Thoracic aorta (tissue), 2 donors: ENCODE measurements at regions not wholly inside any gene's neighbourhood (a gene's known extent, or its start where the extent isn't known, plus 50 kb on each side); places are given as distances from the start of the nearest gene placed in this dataset.

ENCODE experiments used
- ATAC-seq: fragments of 150-250 bp; one replicate; pipeline ENCODE4 v1.8.0; 2017; ENCODE audit warnings: low read depth; ENCODE audit not compliant: insufficient number of reproducible peaks, low FRiP score
- DNase-seq: peaks from one replicate; pipeline ENCODE4 v3.0.0-alpha.2; 2020; ENCODE audit warnings: low spot score
- H3K27ac ChIP-seq, 2 donors: fragments of 200-600 bp; sonication (generic); 1 replicate in 1 of 2; 2 replicates in 1 of 2; pipeline ENCODE4 v1.5.1; 2016; ENCODE audit warnings: mild to moderate bottlenecking in 2 of 2, moderate library complexity in 2 of 2
- H3K27me3 ChIP-seq: fragments of 200-600 bp; sonication (generic); replicated peaks from 2 replicates; pipeline ENCODE4 v1.6.0; 2016; ENCODE audit warnings: mild to moderate bottlenecking; ENCODE audit not compliant: insufficient read depth
- H3K36me3 ChIP-seq: fragments of 200-600 bp; sonication (generic); one replicate; pipeline ENCODE4 v1.5.1; 2016
- H3K4me1 ChIP-seq, 2 donors: fragments of 200-600 bp; sonication (generic); 1 replicate in 1 of 2; 2 replicates in 1 of 2; pipeline versions ENCODE4 v1.5.1 to v1.6.0; 2016; ENCODE audit warnings: low read depth in 2 of 2, mild to moderate bottlenecking in 1 of 2; ENCODE audit not compliant: control insufficient read depth in 1 of 2
- H3K4me3 ChIP-seq: fragments of 200-600 bp; sonication (generic); 2 replicates; pipeline ENCODE4 v1.5.1; 2016; ENCODE audit warnings: mild to moderate bottlenecking
- H3K9me3 ChIP-seq: fragments of 200-600 bp; sonication (generic); 2 replicates; pipeline ENCODE4 v1.5.1; 2016
- CTCF ChIP-seq: fragments of 200-600 bp; sonication (generic); IDR thresholded peaks from one replicate; pipeline ENCODE4 v1.5.1; 2019; ENCODE audit warnings: antibody characterized with exemption

GRCh38 chr4:63607169-63607872, 801.9 kb downstream of the TECRL start:
- H3K36me3 ChIP-seq = no peaks in the 10 kb centered on the region
- H3K4me1 ChIP-seq = no peaks in the 10 kb centered on the region
- DNase-seq (no peak), ATAC-seq (no peak)
- no peak for TF ChIP-seq CTCF
- no peaks in the 10 kb centered on the region for H3K27me3 ChIP-seq
- H3K27ac ChIP-seq = no peak overlapping the region
- no peak overlapping the region for H3K4me3 ChIP-seq
- no peaks in the 10 kb centered on the region for H3K9me3 ChIP-seq

- Histone ChIP-seq H3K27ac (no peak overlapping the region), H3K27me3 (no peaks in the 10 kb centered on the region), H3K36me3 (no peaks in the 10 kb centered on the region), H3K4me1 (no peaks in the 10 kb centered on the region), H3K4me3 (no peak overlapping the region), H3K9me3 (no peaks in the 10 kb centered on the region)
- TF ChIP-seq CTCF = no peak
- DNase-seq (no peak), ATAC-seq (no peak)
These were observed 819.5 kb downstream of the TECRL start for GRCh38 chr4:63589796-63590195.

GRCh38 chr4:63583561-63583960, 825.7 kb downstream of the TECRL start:
- no peak overlapping the region for H3K27ac ChIP-seq
- no peak for TF ChIP-seq CTCF
- H3K27me3 ChIP-seq = no peaks in the 10 kb centered on the region
- no peaks in the 10 kb centered on the region for H3K36me3 ChIP-seq
- DNase-seq (no peak), ATAC-seq (no peak)
- no peaks in the 10 kb centered on the region for H3K4me1 ChIP-seq
- no peak overlapping the region for H3K4me3 ChIP-seq
- no peaks in the 10 kb centered on the region for H3K9me3 ChIP-seq

GRCh38 chr4:63583007-63583406, 826.2 kb downstream of the TECRL start:
- H3K27ac ChIP-seq = no peak overlapping the region
- no peaks in the 10 kb centered on the region for H3K9me3 ChIP-seq
- TF ChIP-seq CTCF = no peak
- DNase-seq = no peak
- ATAC-seq = no peak
- H3K4me1 ChIP-seq = no peaks in the 10 kb centered on the region
- no peak overlapping the region for H3K4me3 ChIP-seq
- no peaks in the 10 kb centered on the region for H3K36me3 ChIP-seq
- H3K27me3 ChIP-seq = no peaks in the 10 kb centered on the region

- H3K4me1 ChIP-seq = no peaks in the 10 kb centered on the region
- ATAC-seq = no peak
- TF ChIP-seq CTCF = no peak
These were observed 828.3 kb downstream of the TECRL start for GRCh38 chr4:63580796-63581475.

More at GRCh38 chr4:63580796-63581475, 828.3 kb downstream of the TECRL start:
- Histone ChIP-seq H3K9me3 (peaks cover under 1% of the 10 kb centered on the region), H3K27ac (no peak overlapping the region), H3K27me3 (no peaks in the 10 kb centered on the region), H3K36me3 (no peaks in the 10 kb centered on the region), H3K4me3 (no peak overlapping the region)
- DNase-seq = no peak
